ENCODE measurements at regions not wholly inside any gene's neighbourhood (a gene's known extent, or its start where the extent isn't known, plus 50 kb on each side); places are given as distances from the start of the nearest gene placed in this dataset.
"Not testable (repeated sequence)": the region's sequence is repeated elsewhere in the genome, so short reads cannot be mapped to it uniquely, and the experiment has no call there.

- Histone ChIP-seq H3K27ac (peak overlapping the region in 11 of 12 donors; percentile 69 to 98 (median 92)), H3K36me3 (no peaks in the 10 kb centered on the region), H3K4me1 (peaks cover 0 to 53% (median 34%) of the 10 kb centered on the region in 12 donors), H3K4me3 (no peak overlapping the region), H3K27me3 (no peaks in the 10 kb centered on the region), H3K9me3 (no peaks in the 10 kb centered on the region)
- no peak for TF ChIP-seq POLR2A (IDR thresholded peaks at IDR 0.05)
- no peak for TF ChIP-seq CTCF (IDR thresholded peaks at IDR 0.05)
- peak in 1 of 4 donors; percentile 1 for ATAC-seq
- intact Hi-C loops (cut with DNase I), result loop anchor here in 6 of 10 donors (2.0 to 5.0 kb wide), 4 partner anchors 37 to 67 kb away; partner anchors contain the start of gene ATP2B4 (in 1 of the 6)
- WGBS, 4 donors, result 58 to 79% (median 73%) methylated on average over 6 of the region's 6 CpGs
- DNase-seq, result peak in 1 of 5 donors; percentile 47
Observed at GRCh38 chr1:203559523-203559922, 65.6 kb downstream of the OPTC start.

DNA sequence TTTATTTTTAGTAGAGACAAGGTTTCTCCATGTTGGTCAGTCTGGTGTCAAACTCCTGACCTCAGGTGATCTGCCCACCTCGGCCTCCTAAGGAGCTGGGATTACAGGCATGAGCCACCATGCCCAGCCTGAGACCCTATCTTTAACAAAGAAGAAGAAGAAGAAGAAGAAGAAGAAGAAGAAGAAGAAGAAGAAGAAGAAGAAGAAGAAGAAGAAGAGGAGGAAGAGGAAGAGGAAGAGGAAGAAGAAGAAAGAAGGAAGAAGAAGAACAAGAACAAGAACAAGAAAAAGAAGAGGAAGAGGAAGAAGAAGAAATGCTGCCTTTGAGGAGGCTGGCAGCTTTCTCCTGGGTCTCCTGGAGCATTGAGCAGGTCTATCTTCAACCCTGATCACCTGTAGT is 64.9 kb upstream of the ATP2B4 start:
- DNase-seq, H3K4me3 ChIP-seq, H3K27ac ChIP-seq, ATAC-seq, H3K27me3 ChIP-seq, H3K36me3 ChIP-seq, H3K9me3 ChIP-seq: not testable (repeated sequence)
- 93 to 98% (median 96%) methylated on average over 1 of the region's 1 CpG for WGBS, 4 donors
- intact Hi-C loops (cut with DNase I), result loop anchor here in 2 of 10 donors (5.0 to 10.0 kb wide), 2 partner anchors 53 to 219 kb away; no protein-coding TSS in a partner anchor
- peaks cover 0 to 32% (median 16%) of the 10 kb centered on the region in 12 donors for H3K4me1 ChIP-seq

GRCh38 chr1:203563291-203563690 is 63.3 kb upstream of the ATP2B4 start:
- Histone ChIP-seq H3K36me3 (no peaks in the 10 kb centered on the region), H3K9me3 (no peaks in the 10 kb centered on the region), H3K27ac (no peak overlapping the region), H3K4me3 (no peak overlapping the region), H3K27me3 (no peaks in the 10 kb centered on the region), H3K4me1 (peaks cover 0 to 18% (median 8%) of the 10 kb centered on the region in 12 donors)
- no peak for ATAC-seq
- intact Hi-C loops (cut with DNase I), result loop anchor here in 2 of 10 donors (5.0 to 10.0 kb wide), 2 partner anchors 52 to 221 kb away; no protein-coding TSS in a partner anchor
- WGBS, 4 donors, result 65 to 82% (median 75%) methylated on average over 2 of the region's 2 CpGs
- no peak for DNase-seq
- TF ChIP-seq CTCF (IDR thresholded peaks at IDR 0.05), result no peak
- no peak for TF ChIP-seq POLR2A (IDR thresholded peaks at IDR 0.05)

- intact Hi-C loops (cut with DNase I), result loop anchor here in 2 of 10 donors (5.0 to 10.0 kb wide), 2 partner anchors 51 to 222 kb away; no protein-coding TSS in a partner anchor
- no peak for DNase-seq
- Histone ChIP-seq H3K4me3 (no peak overlapping the region), H3K27me3 (no peaks in the 10 kb centered on the region), H3K36me3 (no peaks in the 10 kb centered on the region), H3K4me1 (peaks cover 0 to 12% (median 3%) of the 10 kb centered on the region in 12 donors), H3K9me3 (no peaks in the 10 kb centered on the region), H3K27ac (no peak overlapping the region)
- ATAC-seq, result no peak
- 87 to 92% (median 89%) methylated on average over 5 of the region's 5 CpGs for WGBS, 4 donors
- TF ChIP-seq POLR2A (IDR thresholded peaks at IDR 0.05), result no peak
- no peak for TF ChIP-seq CTCF (IDR thresholded peaks at IDR 0.05)
Observed at GRCh38 chr1:203564024-203564423, 62.6 kb upstream of the ATP2B4 start.

DNA sequence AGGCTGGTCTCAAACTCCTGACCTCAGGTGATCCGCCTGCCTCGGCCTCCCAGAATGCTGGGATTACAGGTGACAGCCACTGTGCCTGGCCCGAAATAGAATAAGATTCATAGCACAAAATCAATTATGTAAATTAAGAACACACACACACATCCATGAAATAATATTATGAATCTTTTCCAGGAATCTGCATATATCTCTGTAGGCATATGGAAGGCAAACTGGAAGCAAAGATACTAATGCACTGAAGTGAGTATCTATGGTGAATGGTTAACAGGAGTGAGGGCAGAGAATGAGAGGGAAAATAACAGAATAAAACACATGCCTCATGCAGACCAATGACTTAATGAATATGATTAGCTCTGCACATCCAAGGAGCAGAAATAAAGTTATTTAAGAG is 61.6 kb upstream of the ATP2B4 start:
- 94 to 98% (median 97%) methylated on average over 3 of the region's 3 CpGs for WGBS, 4 donors
- Histone ChIP-seq H3K27me3 (no peaks in the 10 kb centered on the region), H3K4me3 (no peak overlapping the region), H3K4me1 (peaks cover 0 to 6% (median 0%) of the 10 kb centered on the region in 12 donors), H3K9me3 (no peaks in the 10 kb centered on the region), H3K27ac (no peak overlapping the region), H3K36me3 (no peaks in the 10 kb centered on the region)
- intact Hi-C loops (cut with DNase I), result loop anchor here in 1 of 10 donors (10.0 kb wide), 1 partner anchor 50 kb away; no protein-coding TSS in a partner anchor
- TF ChIP-seq POLR2A (IDR thresholded peaks at IDR 0.05) (no peak), CTCF (IDR thresholded peaks at IDR 0.05) (no peak)
- no peak for DNase-seq
- ATAC-seq, result no peak
